Spleen (tissue), 7 donors: ENCODE measurements at regions not wholly inside any gene's neighbourhood (a gene's known extent, or its start where the extent isn't known, plus 50 kb on each side); places are given as distances from the start of the nearest gene placed in this dataset.

ENCODE experiments used
- CTCF ChIP-seq, 11 experiments: fragments of 200-600 bp in 7 of 11; fragments of 450-650 bp in 4 of 11; sonication (generic) in 4 of 11; IDR thresholded peaks in 8 of 11; conservative IDR thresholded peaks in 3 of 11; 1 replicate in 7 of 11; 2 replicates in 4 of 11; pipeline versions ENCODE4 v1.4.0 to v1.8.0; 2016 to 2021; ENCODE audit warnings: antibody characterized with exemption in 11 of 11, inconsistent platforms in 4 of 11, mild to moderate bottlenecking in 1 of 11
- POLR2A ChIP-seq, 3 donors: fragments of 450-650 bp; IDR thresholded peaks; one replicate each; pipeline ENCODE4 v1.5.1; 2017; ENCODE audit warnings: antibody characterized with exemption in 3 of 3, mild to moderate bottlenecking in 1 of 3
- donor health status: DM: no; HTN: no; CAD: no; lungs with moderate emphysema.
- donor health status: DM: no; HTN: no; CAD: no.
- donor health status: DM: no; HTN: no; CAD: no.

GRCh38 chr12:107356937-107357295 lies 263.6 kb upstream of the CRY1 start:
- no peak for TF ChIP-seq CTCF (IDR thresholded peaks at IDR 0.05 in 8 of 11, conservative IDR thresholded peaks at IDR 0.05 in 3 of 11)
- no peak for TF ChIP-seq POLR2A (IDR thresholded peaks at IDR 0.05)
